ENCODE measurements at regions not wholly inside any gene's neighbourhood (a gene's known extent, or its start where the extent isn't known, plus 50 kb on each side); places are given as distances from the start of the nearest gene placed in this dataset.
A peak's percentile ranks its signal among the peaks of the same experiment; 100 is the strongest.
"Not testable (repeated sequence)": the region's sequence is repeated elsewhere in the genome, so short reads cannot be mapped to it uniquely, and the experiment has no call there.

DNA sequence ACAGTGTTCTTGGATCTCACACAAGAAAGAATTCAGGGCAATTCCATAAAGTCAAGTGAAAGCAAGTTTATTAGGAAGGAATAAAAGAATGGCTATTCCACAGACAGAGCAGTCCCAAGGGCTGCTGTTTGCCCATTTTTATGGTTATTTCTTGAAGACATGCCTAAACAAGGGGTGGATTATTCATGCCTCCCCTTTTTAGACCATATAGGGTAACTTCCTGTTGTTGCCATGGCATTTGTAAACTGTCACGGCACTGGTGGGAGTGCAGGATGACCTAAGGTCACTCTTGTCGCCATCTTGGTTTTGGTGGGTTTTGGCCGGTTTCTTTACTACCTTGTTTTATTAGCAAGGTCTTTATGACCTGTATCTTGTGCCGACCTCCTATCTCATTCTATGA is 219.6 kb downstream of the RAB11FIP4 start:
- H4K12ac ChIP-seq (ENCODE audit: low read depth, low read length); H4K91ac ChIP-seq (ENCODE audit: low read depth, low read length); H3K14ac ChIP-seq (ENCODE audit: low read length); H3K4me2 ChIP-seq (ENCODE audit: low read length); H3K4me3 ChIP-seq (ENCODE audit: low read depth, low read length); H2AFZ ChIP-seq (ENCODE audit: insufficient read depth, low read length, poor library complexity); H3K36me3 ChIP-seq (ENCODE audit: control insufficient read depth in 1 of 2, insufficient read depth in 2 of 2, low read length in 2 of 2); H2AK5ac ChIP-seq (ENCODE audit: low read length); H2BK5ac ChIP-seq (ENCODE audit: low read depth, low read length, poor library complexity); H4K8ac ChIP-seq (ENCODE audit: low read depth, low read length); H2BK12ac ChIP-seq (ENCODE audit: low read length); H3K79me2 ChIP-seq (ENCODE audit: control insufficient read depth, insufficient read depth, low read length, poor library complexity); H2BK120ac ChIP-seq (ENCODE audit: insufficient read depth, low read length, poor library complexity); H3K27me3 ChIP-seq (ENCODE audit: insufficient read depth, low read length); H3K9ac ChIP-seq (ENCODE audit: low read length); H3K79me1 ChIP-seq (ENCODE audit: low read length); H3K18ac ChIP-seq (ENCODE audit: low read length); H3K23ac ChIP-seq (ENCODE audit: low read length); H3K4me1 ChIP-seq (ENCODE audit: control insufficient read depth in 1 of 2, insufficient read depth in 2 of 2, low read length in 2 of 2); H3K4ac ChIP-seq (ENCODE audit: low read depth, low read length); H3K27ac ChIP-seq (ENCODE audit: low read depth, low read length); H3K9me3 ChIP-seq (ENCODE audit: insufficient read depth, low read depth, low read length); DNase-seq: not testable (repeated sequence)
- no CpG with 5 or more reads among the region's 4 CpGs for WGBS (ENCODE audit: extremely low coverage, insufficient coverage, insufficient read length)

DNA sequence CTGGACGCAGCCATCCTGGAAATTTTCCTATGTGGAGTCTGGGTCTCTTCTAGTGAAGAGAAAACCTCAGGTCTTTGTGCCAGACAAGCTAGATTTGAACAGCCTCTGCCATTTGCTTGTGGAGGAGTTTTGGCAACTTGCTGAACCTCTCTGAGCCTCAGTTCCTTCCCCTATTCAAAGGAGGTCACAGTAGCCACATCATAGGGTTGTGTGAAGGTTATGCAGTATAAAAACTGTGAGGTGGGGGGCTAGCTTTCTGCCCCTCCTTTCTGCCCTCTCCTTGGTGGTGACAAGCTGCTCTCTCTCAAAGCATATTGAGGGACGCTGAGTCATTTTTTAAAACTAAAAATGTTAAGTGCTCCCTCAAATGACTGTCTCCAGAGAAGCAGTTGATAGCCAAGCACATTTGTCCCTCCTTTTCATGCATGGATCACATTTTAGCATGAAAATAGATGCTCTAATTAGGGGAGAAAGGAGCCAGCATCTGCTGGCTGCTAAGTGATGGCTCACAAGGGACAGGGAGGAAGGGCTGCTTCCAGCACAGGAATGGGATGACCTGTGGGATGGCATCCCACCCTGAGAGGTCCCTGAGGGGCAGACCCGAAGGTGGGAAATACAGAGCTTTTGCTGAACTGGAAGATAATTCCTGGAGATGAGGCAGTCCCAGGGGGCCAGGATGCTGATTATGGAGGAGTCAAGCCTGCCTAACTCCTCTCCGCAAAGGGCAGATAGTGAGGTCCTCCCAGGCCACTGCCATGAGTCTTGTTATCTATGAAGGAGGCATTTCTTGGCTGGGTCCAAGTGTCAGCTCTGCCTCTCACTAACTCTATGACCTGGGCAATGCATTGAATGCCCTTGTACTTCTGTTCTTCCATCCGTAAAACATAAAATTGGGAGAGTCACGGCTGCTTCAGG is 218.8 kb downstream of the RAB11FIP4 start:
- Histone ChIP-seq H3K4me1 (ENCODE audit: control insufficient read depth in 1 of 2, insufficient read depth in 2 of 2, low read length in 2 of 2) (no peaks in the 10 kb centered on the region), H3K14ac (ENCODE audit: low read length) (no peak overlapping the region), H2BK12ac (ENCODE audit: low read length) (no peak overlapping the region), H4K12ac (ENCODE audit: low read depth, low read length) (no peak overlapping the region), H3K36me3 (ENCODE audit: control insufficient read depth in 1 of 2, insufficient read depth in 2 of 2, low read length in 2 of 2) (no peaks in the 10 kb centered on the region), H3K23ac (ENCODE audit: low read length) (no peak overlapping the region), H3K79me1 (ENCODE audit: low read length) (no peaks in the 10 kb centered on the region), H2AFZ (ENCODE audit: insufficient read depth, low read length, poor library complexity) (no peak overlapping the region), H3K18ac (ENCODE audit: low read length) (no peak overlapping the region), H4K91ac (ENCODE audit: low read depth, low read length) (no peak overlapping the region), H2BK120ac (ENCODE audit: insufficient read depth, low read length, poor library complexity) (no peak overlapping the region), H2AK5ac (ENCODE audit: low read length) (no peak overlapping the region), H3K27ac (ENCODE audit: low read depth, low read length) (no peak overlapping the region), H3K9me3 (ENCODE audit: insufficient read depth, low read depth, low read length) (no peaks in the 10 kb centered on the region), H3K4me2 (ENCODE audit: low read length) (no peak overlapping the region), H2BK5ac (ENCODE audit: low read depth, low read length, poor library complexity) (no peak overlapping the region), H3K4me3 (ENCODE audit: low read depth, low read length) (no peak overlapping the region), H3K4ac (ENCODE audit: low read depth, low read length) (no peak overlapping the region), H4K8ac (ENCODE audit: low read depth, low read length) (no peak overlapping the region), H3K27me3 (ENCODE audit: insufficient read depth, low read length) (no peaks in the 10 kb centered on the region), H3K79me2 (ENCODE audit: control insufficient read depth, insufficient read depth, low read length, poor library complexity) (no peaks in the 10 kb centered on the region), H3K9ac (ENCODE audit: low read length) (no peak overlapping the region)
- no CpG with 5 or more reads among the region's 6 CpGs for WGBS (ENCODE audit: extremely low coverage, insufficient coverage, insufficient read length)
- DNase-seq: no peak

DNA sequence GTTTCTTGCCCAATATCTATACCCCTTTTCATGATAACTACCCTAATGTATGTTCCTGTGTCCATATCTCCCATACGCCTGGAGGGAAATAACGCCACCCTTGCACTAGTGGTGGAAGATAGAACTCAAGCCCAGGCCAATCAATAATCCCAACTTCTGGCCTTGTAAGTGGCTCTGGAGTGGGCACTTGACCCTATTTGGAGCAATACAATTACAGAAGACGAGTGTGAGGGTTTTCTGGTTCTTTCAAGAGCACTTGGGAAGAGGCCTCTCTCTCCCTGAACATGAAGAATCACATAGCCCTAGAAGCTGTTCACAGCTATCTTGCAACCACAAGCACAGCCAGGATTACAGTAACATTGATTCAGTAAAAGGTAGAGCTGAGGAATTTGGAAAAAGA is 217.9 kb downstream of the RAB11FIP4 start:
- WGBS (ENCODE audit: extremely low coverage, insufficient coverage, insufficient read length): no CpG with 5 or more reads among the region's 3 CpGs

DNA sequence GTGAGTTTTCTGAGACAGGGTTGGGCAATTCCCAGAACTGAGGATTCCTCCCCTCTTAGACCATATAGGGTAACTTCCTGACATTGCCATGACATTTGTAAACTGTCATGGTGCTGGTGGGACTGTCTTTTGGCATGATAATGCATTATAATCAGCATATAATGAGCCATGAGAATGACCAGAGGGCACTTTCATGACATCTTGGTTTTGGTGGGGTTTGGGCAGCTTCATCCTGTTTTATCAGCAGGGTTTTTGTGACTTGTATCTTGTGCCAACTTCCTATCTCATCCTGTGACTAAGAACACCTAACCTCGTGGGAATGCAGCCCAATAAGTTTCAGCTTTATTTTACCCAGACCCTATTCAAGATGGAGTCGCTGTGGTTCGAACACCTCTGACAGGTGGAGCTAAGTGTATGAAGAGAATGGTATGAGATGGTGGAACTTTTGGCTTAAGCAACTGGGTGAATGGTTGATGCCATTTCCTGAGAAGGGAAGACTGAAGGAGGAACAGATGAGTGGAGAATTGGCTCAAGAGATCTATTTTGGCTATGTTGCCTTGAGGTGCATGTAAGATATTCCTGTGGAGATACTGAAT is 217.3 kb downstream of the RAB11FIP4 start:
- H2BK5ac ChIP-seq (ENCODE audit: low read depth, low read length, poor library complexity): no peak overlapping the region
- H2BK12ac ChIP-seq (ENCODE audit: low read length): no peak overlapping the region
- no CpG with 5 or more reads among the region's 3 CpGs for WGBS (ENCODE audit: extremely low coverage, insufficient coverage, insufficient read length)

More for the DNA sequence above, 217.9 kb downstream of the RAB11FIP4 start:
- Histone ChIP-seq H3K4me3 (ENCODE audit: low read depth, low read length) (no peak overlapping the region), H2AFZ (ENCODE audit: insufficient read depth, low read length, poor library complexity) (no peak overlapping the region), H3K36me3 (ENCODE audit: control insufficient read depth in 1 of 2, insufficient read depth in 2 of 2, low read length in 2 of 2) (no peaks in the 10 kb centered on the region), H3K79me1 (ENCODE audit: low read length) (no peaks in the 10 kb centered on the region), H3K4me1 (ENCODE audit: control insufficient read depth in 1 of 2, insufficient read depth in 2 of 2, low read length in 2 of 2) (no peaks in the 10 kb centered on the region), H4K91ac (ENCODE audit: low read depth, low read length) (no peak overlapping the region), H3K9ac (ENCODE audit: low read length) (no peak overlapping the region), H3K4me2 (ENCODE audit: low read length) (no peak overlapping the region), H3K14ac (ENCODE audit: low read length) (no peak overlapping the region), H2BK12ac (ENCODE audit: low read length) (no peak overlapping the region), H2BK5ac (ENCODE audit: low read depth, low read length, poor library complexity) (no peak overlapping the region), H3K9me3 (ENCODE audit: insufficient read depth, low read depth, low read length) (no peaks in the 10 kb centered on the region), H4K8ac (ENCODE audit: low read depth, low read length) (no peak overlapping the region), H2BK120ac (ENCODE audit: insufficient read depth, low read length, poor library complexity) (no peak overlapping the region), H3K4ac (ENCODE audit: low read depth, low read length) (no peak overlapping the region), H3K27me3 (ENCODE audit: insufficient read depth, low read length) (no peaks in the 10 kb centered on the region), H3K23ac (ENCODE audit: low read length) (no peak overlapping the region), H3K18ac (ENCODE audit: low read length) (no peak overlapping the region), H2AK5ac (ENCODE audit: low read length) (no peak overlapping the region), H3K27ac (ENCODE audit: low read depth, low read length) (no peak overlapping the region), H4K12ac (ENCODE audit: low read depth, low read length) (no peak overlapping the region), H3K79me2 (ENCODE audit: control insufficient read depth, insufficient read depth, low read length, poor library complexity) (no peaks in the 10 kb centered on the region)
- no peak for DNase-seq

More for the DNA sequence above, 217.3 kb downstream of the RAB11FIP4 start:
- H4K91ac ChIP-seq (ENCODE audit: low read depth, low read length): no peak overlapping the region
- no peaks in the 10 kb centered on the region for H3K9me3 ChIP-seq (ENCODE audit: insufficient read depth, low read depth, low read length)
- H3K18ac ChIP-seq (ENCODE audit: low read length): no peak overlapping the region
- H2AK5ac ChIP-seq (ENCODE audit: low read length): no peak overlapping the region
- DNase-seq: peak in 1 of 2 donors; percentile 23
- H3K4ac ChIP-seq (ENCODE audit: low read depth, low read length): no peak overlapping the region
- H3K14ac ChIP-seq (ENCODE audit: low read length): no peak overlapping the region
- no peaks in the 10 kb centered on the region for H3K4me1 ChIP-seq (ENCODE audit: control insufficient read depth in 1 of 2, insufficient read depth in 2 of 2, low read length in 2 of 2)
- no peak overlapping the region for H2AFZ ChIP-seq (ENCODE audit: insufficient read depth, low read length, poor library complexity)
- no peaks in the 10 kb centered on the region for H3K79me1 ChIP-seq (ENCODE audit: low read length)
- H3K79me2 ChIP-seq (ENCODE audit: control insufficient read depth, insufficient read depth, low read length, poor library complexity): no peaks in the 10 kb centered on the region
- no peak overlapping the region for H3K4me2 ChIP-seq (ENCODE audit: low read length)
- H4K8ac ChIP-seq (ENCODE audit: low read depth, low read length): no peak overlapping the region
- no peaks in the 10 kb centered on the region for H3K36me3 ChIP-seq (ENCODE audit: control insufficient read depth in 1 of 2, insufficient read depth in 2 of 2, low read length in 2 of 2)
- H2BK120ac ChIP-seq (ENCODE audit: insufficient read depth, low read length, poor library complexity): no peak overlapping the region
- no peak overlapping the region for H3K4me3 ChIP-seq (ENCODE audit: low read depth, low read length)
- H4K12ac ChIP-seq (ENCODE audit: low read depth, low read length): no peak overlapping the region
- H3K27me3 ChIP-seq (ENCODE audit: insufficient read depth, low read length): no peaks in the 10 kb centered on the region
- no peak overlapping the region for H3K9ac ChIP-seq (ENCODE audit: low read length)
- no peak overlapping the region for H3K27ac ChIP-seq (ENCODE audit: low read depth, low read length)
- no peak overlapping the region for H3K23ac ChIP-seq (ENCODE audit: low read length)

All from trophoblast cell (in vitro differentiated cells and primary cell).